ENCODE measurements at regions not wholly inside any gene's neighbourhood (a gene's known extent, or its start where the extent isn't known, plus 50 kb on each side); places are given as distances from the start of the nearest gene placed in this dataset.

- no TSS peak for BruUV-seq (replicated peaks)
These were observed 592.5 kb upstream of the CLINT1 start for GRCh38 chr5:158451203-158451992.

More at GRCh38 chr5:158451203-158451992, 592.5 kb upstream of the CLINT1 start:
- Histone ChIP-seq H3K36me3 (ENCODE audit: control insufficient read depth in 2 of 2, insufficient read depth in 2 of 2, low read length in 1 of 2) (no peaks in the 10 kb centered on the region), H4K20me1 (ENCODE audit: control insufficient read depth, insufficient read depth) (no peaks in the 10 kb centered on the region), H3K9me3 (replicated peaks; ENCODE audit: control insufficient read depth, insufficient read depth, low read length) (no peaks in the 10 kb centered on the region; the same call in 2 of the 3 replicates), H3K9ac (ENCODE audit: control insufficient read depth, insufficient read depth, low read length) (no peak overlapping the region), H2AFZ (ENCODE audit: control insufficient read depth, low read depth, low read length) (no peak overlapping the region), H3K4me2 (ENCODE audit: control insufficient read depth, insufficient read depth) (no peak overlapping the region), H3K4me3 (no peak overlapping the region), H3K4me1 (ENCODE audit: control insufficient read depth, insufficient read depth, low read length) (no peaks in the 10 kb centered on the region), H3K27ac (ENCODE audit: control insufficient read depth, insufficient read depth) (no peak overlapping the region), H3K79me2 (ENCODE audit: control insufficient read depth, insufficient read depth, low read length) (no peaks in the 10 kb centered on the region), H3K27me3 (replicated peaks in 1 of 2; ENCODE audit: control insufficient read depth in 2 of 2, insufficient read depth in 2 of 2, low read length in 1 of 2) (no peaks in the 10 kb centered on the region)
- CTCF ChIA-PET = interaction anchor here (0.6 to 0.7 kb wide), 2 partner anchors 22 to 56 kb away, joined by 3 to 5 read pairs; no protein-coding TSS in a partner anchor
- WGBS (ENCODE audit: insufficient coverage, insufficient replicate concordance, low lambda C conversion rate, missing lambda C conversion rate) = 55% methylated on average over 8 of the region's 8 CpGs
- TF ChIP-seq FOS (IDR thresholded peaks at IDR 0.05; ENCODE audit: borderline replicate concordance, extremely low read depth, insufficient read length) (no peak), MLLT1 (IDR thresholded peaks at IDR 0.05) (no peak), USF2 (IDR thresholded peaks at IDR 0.05; ENCODE audit: borderline replicate concordance, low read depth, low read length) (no peak), ATF7 (IDR thresholded peaks at IDR 0.05; ENCODE audit: low read depth) (peak; percentile 56; the same call in 1 of the 2 replicates)
- in situ Hi-C loops (cut with MboI) = no loop called here
- ATAC-seq (no peak), FAIRE-seq (no peak), DNase-seq (ENCODE audit: low read depth, low spot score) (no peak)
- RAD21 ChIA-PET (ENCODE audit: unreplicated experiment) = interaction anchor here (1.4 kb wide), 1 partner anchor 42 kb away, joined by 5 read pairs; no protein-coding TSS in a partner anchor
- SMC1A ChIA-PET (ENCODE audit: uncharacterized antibody, unreplicated experiment) = interaction anchor here (0.7 kb wide), 2 partner anchors 26 to 57 kb away, joined by 3 read pairs; no protein-coding TSS in a partner anchor
- POLR2A ChIA-PET = no interaction called here
- intact Hi-C loops (cut with micrococcal nuclease; ENCODE audit: unreplicated experiment) = no loop called here
